SK-N-SH (cell line): ENCODE measurements at regions not wholly inside any gene's neighbourhood (a gene's known extent, or its start where the extent isn't known, plus 50 kb on each side); places are given as distances from the start of the nearest gene placed in this dataset.

ENCODE experiments used
- CTCF ChIA-PET: fragments of 300-600, 350-600 bp; formaldehyde crosslinking; extraction: SDS; loops from one replicate; lab custom pipeline; 2021; lab: Yijun Ruan, JAX
- POLR2A ChIA-PET: fragments of 350-600 bp; sonication (Branson Sonifier 250); formaldehyde crosslinking; extraction: SDS; loops from one replicate; lab custom pipeline; 2020; ENCODE audit warnings: antibody characterized with exemption, inconsistent platforms; lab: Yijun Ruan, JAX
- DNase-seq: peaks from one replicate; pipeline ENCODE4 v3.0.0; 2012
- H2AFZ ChIP-seq: fragments of 200-600 bp; sonication (generic); 2 replicates; pipeline ENCODE4 v1.8.1; 2016; ENCODE audit warnings: antibody characterized with exemption, mild to moderate bottlenecking, low read depth
- H3F3A ChIP-seq: fragments of 200-600 bp; sonication (generic); replicated peaks from 2 replicates; pipeline ENCODE3; 2016; ENCODE audit warnings: antibody characterized with exemption, mild to moderate bottlenecking; ENCODE audit not compliant: insufficient read depth
- H3K27ac ChIP-seq, 2 experiments: fragments of 200-500 bp in 1 of 2; fragments of 200-600 bp in 1 of 2; sonication (Bioruptor generic) in 1 of 2; sonication (generic), shearing (Covaris generic) in 1 of 2; 2 replicates each; pipeline versions ENCODE4 v1.5.1 to v1.6.1; 2014 to 2016; ENCODE audit warnings: low read depth in 2 of 2, inconsistent platforms in 1 of 2, low read length in 1 of 2, mild to moderate bottlenecking in 1 of 2, mixed read lengths in 1 of 2
- H3K27me3 ChIP-seq: fragments of 200-600 bp; sonication (generic), shearing (Covaris generic); 2 replicates; pipeline ENCODE4 v1.6.1; 2016; ENCODE audit warnings: mixed run types; ENCODE audit not compliant: insufficient read depth
- H3K36me3 ChIP-seq, 2 experiments: fragments of 200-500 bp in 1 of 2; fragments of 200-600 bp in 1 of 2; sonication (Bioruptor generic) in 1 of 2; sonication (generic) in 1 of 2; replicated peaks in 1 of 2; 2 replicates each; pipeline versions ENCODE3 to v1.5.1; 2014 to 2016; ENCODE audit warnings: low read length in 1 of 2, mild to moderate bottlenecking in 1 of 2; ENCODE audit not compliant: insufficient read depth in 2 of 2, control insufficient read depth in 1 of 2
- H3K4me1 ChIP-seq, 2 experiments: fragments of 200-500 bp in 1 of 2; fragments of 200-600 bp in 1 of 2; sonication (Bioruptor generic) in 1 of 2; sonication (generic), shearing (Covaris generic) in 1 of 2; 2 replicates each; pipeline versions ENCODE4 v1.5.1 to v1.6.1; 2014 to 2016; ENCODE audit warnings: low read depth in 1 of 2, low read length in 1 of 2, mixed run types in 1 of 2; ENCODE audit not compliant: insufficient read depth in 2 of 2, control insufficient read depth in 1 of 2
- H3K4me2 ChIP-seq: fragments of 200-600 bp; sonication (generic), shearing (Covaris generic); 2 replicates; pipeline ENCODE4 v1.6.1; 2017; ENCODE audit warnings: mixed run types
- H3K4me3 ChIP-seq, 2 experiments: fragments of 200-500 bp in 1 of 2; fragments of 200-600 bp in 1 of 2; sonication (Bioruptor generic) in 1 of 2; sonication (generic), shearing (Covaris generic) in 1 of 2; 2 replicates each; pipeline versions ENCODE4 v1.5.1 to v1.8.1; 2014 to 2016; ENCODE audit warnings: low read depth in 2 of 2, inconsistent platforms in 1 of 2, low read length in 1 of 2, mild to moderate bottlenecking in 1 of 2, mixed read lengths in 1 of 2, moderate library complexity in 1 of 2
- H3K79me2 ChIP-seq: fragments of 200-600 bp; sonication (generic); 2 replicates; pipeline ENCODE4 v1.8.1; 2017; ENCODE audit warnings: mild to moderate bottlenecking; ENCODE audit not compliant: insufficient read depth
- H3K9ac ChIP-seq: fragments of 200-600 bp; sonication (generic); 2 replicates; pipeline ENCODE4 v1.6.1; 2017; ENCODE audit warnings: mixed run types
- H3K9me2 ChIP-seq: fragments of 200-600 bp; sonication (generic); 2 replicates; pipeline ENCODE4 v1.6.1; 2017; ENCODE audit warnings: mixed run types
- H3K9me3 ChIP-seq: fragments of 200-600 bp; sonication (generic); 2 replicates; pipeline ENCODE4 v1.6.1; 2017; ENCODE audit warnings: mixed run types, mild to moderate bottlenecking, moderate library complexity
- H4K20me1 ChIP-seq: fragments of 200-600 bp; sonication (generic); 2 replicates; pipeline ENCODE4 v1.6.1; 2017; ENCODE audit warnings: mild to moderate bottlenecking, mixed run types; ENCODE audit not compliant: insufficient read depth
- CHD2 ChIP-seq: fragments of 150-350 bp; IDR thresholded peaks from 2 replicates; pipeline ENCODE4 v1.6.1; 2018; ENCODE audit warnings: low read length; ENCODE audit not compliant: partially characterized antibody
- JUND ChIP-seq: IDR thresholded peaks from 2 replicates; pipeline ENCODE4 v1.4.0; 2012
- MEF2A ChIP-seq: IDR thresholded peaks from 2 replicates; pipeline ENCODE4 v1.4.0; 2012; ENCODE audit warnings: low read depth, borderline replicate concordance
- MXI1 ChIP-seq: IDR thresholded peaks from 2 replicates; pipeline ENCODE4 v1.6.1; 2012; ENCODE audit warnings: mild to moderate bottlenecking, low read depth, low read length, improper control_type of control experiment
- RAD21 ChIP-seq: IDR thresholded peaks from 2 replicates; pipeline ENCODE4 v1.6.1; 2012; ENCODE audit warnings: mild to moderate bottlenecking, low read length
- SIN3A ChIP-seq: IDR thresholded peaks from 2 replicates; pipeline ENCODE4 v1.6.1; 2012; ENCODE audit warnings: low read depth, mild to moderate bottlenecking, low read length, moderate library complexity, borderline replicate concordance
- TCF12 ChIP-seq: IDR thresholded peaks from 2 replicates; pipeline ENCODE4 v1.4.0; 2012
- WGBS: methylation state at CpG from one replicate; pipeline ENCODE4 v1.1.6; 2017; ENCODE audit warnings: low lambda C conversion rate; 5-methylcytosine and 5-hydroxymethylcytosine counted together
- TF ChIP-seq, protein P1 (sequence below): fragments of 150-350 bp; IDR thresholded peaks from 2 replicates; pipeline ENCODE4 v1.6.1; 2017; ENCODE audit warnings: antibody characterized with exemption, low read length, low read depth, borderline replicate concordance
- TF ChIP-seq, protein P2 (sequence below): fragments of 150-350 bp; IDR thresholded peaks from 2 replicates; pipeline ENCODE4 v1.6.1; 2016; ENCODE audit warnings: mild to moderate bottlenecking, low read depth, low read length
- TF ChIP-seq, protein P3 (sequence below): fragments of 200-600 bp; sonication (generic); IDR thresholded peaks from 2 replicates; pipeline ENCODE4 v1.6.1; 2017; ENCODE audit warnings: antibody characterized with exemption, mild to moderate bottlenecking, moderate library complexity
- TF ChIP-seq, protein P4 (sequence below): IDR thresholded peaks from 2 replicates; pipeline ENCODE4 v1.4.0; 2012; ENCODE audit warnings: low read depth
- TF ChIP-seq, protein P5 (sequence below): IDR thresholded peaks from 2 replicates; pipeline ENCODE4 v1.4.0; 2012; ENCODE audit warnings: low read depth, borderline replicate concordance

DNA sequence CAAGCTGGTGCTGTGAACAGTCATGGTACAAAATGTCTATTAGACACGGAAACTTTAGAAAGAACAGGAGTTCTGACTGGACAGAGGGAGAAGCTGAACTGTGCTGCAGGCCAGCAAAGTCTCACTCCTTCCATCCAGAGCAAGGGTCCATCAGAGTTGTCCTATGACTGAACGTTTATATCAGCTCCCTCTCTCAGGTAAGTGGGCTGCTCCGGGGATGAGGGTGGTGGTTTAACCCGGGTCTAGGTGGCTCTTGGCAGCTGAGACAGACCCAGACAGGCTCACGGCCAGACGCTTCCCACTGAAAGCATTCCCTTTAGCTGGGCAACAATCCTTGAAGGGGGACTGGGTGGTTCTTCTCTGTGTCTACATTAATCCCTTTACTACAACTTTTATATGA lies 385.0 kb upstream of the SMIM31 start:
- Histone ChIP-seq H3K4me2 (no peak overlapping the region), H3K4me1 (no peaks in the 10 kb centered on the region), H3K36me3 (no peaks in the 10 kb centered on the region), H4K20me1 (no peaks in the 10 kb centered on the region), H3K4me3 (no peak overlapping the region)
- TF ChIP-seq, protein P1, sequence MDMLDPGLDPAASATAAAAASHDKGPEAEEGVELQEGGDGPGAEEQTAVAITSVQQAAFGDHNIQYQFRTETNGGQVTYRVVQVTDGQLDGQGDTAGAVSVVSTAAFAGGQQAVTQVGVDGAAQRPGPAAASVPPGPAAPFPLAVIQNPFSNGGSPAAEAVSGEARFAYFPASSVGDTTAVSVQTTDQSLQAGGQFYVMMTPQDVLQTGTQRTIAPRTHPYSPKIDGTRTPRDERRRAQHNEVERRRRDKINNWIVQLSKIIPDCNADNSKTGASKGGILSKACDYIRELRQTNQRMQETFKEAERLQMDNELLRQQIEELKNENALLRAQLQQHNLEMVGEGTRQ, result no peak
- TF ChIP-seq, protein P2, sequence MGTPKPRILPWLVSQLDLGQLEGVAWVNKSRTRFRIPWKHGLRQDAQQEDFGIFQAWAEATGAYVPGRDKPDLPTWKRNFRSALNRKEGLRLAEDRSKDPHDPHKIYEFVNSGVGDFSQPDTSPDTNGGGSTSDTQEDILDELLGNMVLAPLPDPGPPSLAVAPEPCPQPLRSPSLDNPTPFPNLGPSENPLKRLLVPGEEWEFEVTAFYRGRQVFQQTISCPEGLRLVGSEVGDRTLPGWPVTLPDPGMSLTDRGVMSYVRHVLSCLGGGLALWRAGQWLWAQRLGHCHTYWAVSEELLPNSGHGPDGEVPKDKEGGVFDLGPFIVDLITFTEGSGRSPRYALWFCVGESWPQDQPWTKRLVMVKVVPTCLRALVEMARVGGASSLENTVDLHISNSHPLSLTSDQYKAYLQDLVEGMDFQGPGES, result no peak
- TF ChIP-seq RAD21, result no peak
- TF ChIP-seq, protein P3, sequence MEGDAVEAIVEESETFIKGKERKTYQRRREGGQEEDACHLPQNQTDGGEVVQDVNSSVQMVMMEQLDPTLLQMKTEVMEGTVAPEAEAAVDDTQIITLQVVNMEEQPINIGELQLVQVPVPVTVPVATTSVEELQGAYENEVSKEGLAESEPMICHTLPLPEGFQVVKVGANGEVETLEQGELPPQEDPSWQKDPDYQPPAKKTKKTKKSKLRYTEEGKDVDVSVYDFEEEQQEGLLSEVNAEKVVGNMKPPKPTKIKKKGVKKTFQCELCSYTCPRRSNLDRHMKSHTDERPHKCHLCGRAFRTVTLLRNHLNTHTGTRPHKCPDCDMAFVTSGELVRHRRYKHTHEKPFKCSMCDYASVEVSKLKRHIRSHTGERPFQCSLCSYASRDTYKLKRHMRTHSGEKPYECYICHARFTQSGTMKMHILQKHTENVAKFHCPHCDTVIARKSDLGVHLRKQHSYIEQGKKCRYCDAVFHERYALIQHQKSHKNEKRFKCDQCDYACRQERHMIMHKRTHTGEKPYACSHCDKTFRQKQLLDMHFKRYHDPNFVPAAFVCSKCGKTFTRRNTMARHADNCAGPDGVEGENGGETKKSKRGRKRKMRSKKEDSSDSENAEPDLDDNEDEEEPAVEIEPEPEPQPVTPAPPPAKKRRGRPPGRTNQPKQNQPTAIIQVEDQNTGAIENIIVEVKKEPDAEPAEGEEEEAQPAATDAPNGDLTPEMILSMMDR, result no peak
- TF ChIP-seq, all 33 proteins: peak for 0
- Histone ChIP-seq H3K9me2 (no peaks in the 10 kb centered on the region), H2AFZ (no peak overlapping the region), H3K79me2 (no peaks in the 10 kb centered on the region), H3K9ac (no peak overlapping the region), H3K9me3 (no peaks in the 10 kb centered on the region; the same call in 1 of the 2 replicates), H3K27me3 (no peaks in the 10 kb centered on the region), H3K27ac (no peak overlapping the region), H3F3A (no peaks in the 10 kb centered on the region)
- DNase-seq, result no peak
- ChIA-PET CTCF (interaction anchor here (0.8 kb wide), 1 partner anchor 10 kb away, joined by 4 read pairs; no protein-coding TSS in a partner anchor), POLR2A (no interaction called here)
- WGBS, result 0% methylated on average over 5 of the region's 6 CpGs

DNA sequence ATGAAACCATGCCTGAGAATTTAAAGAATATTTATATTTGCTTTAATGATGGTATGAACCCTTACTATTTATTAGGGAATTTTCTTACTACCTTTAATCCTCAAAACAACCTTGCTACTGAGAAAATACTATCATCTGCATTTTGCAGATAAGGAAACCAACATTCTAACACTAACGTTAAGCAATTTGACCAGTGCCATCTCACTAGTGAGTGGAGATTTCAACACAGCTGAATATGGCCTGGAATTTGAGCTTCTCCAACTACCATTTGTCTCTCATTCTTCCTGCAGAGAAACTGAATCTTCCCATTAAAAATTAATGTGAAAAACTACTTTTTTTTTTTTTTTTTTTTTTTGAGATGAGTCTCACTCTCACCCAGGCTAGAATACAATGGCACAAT lies 380.9 kb upstream of the SMIM31 start:
- WGBS, result 15% methylated on average over 1 of the region's 1 CpG

More for the DNA sequence above, 380.9 kb upstream of the SMIM31 start:
- no peaks in the 10 kb centered on the region for H3K79me2 ChIP-seq
- no peak overlapping the region for H3K9ac ChIP-seq
- no peak overlapping the region for H3K27ac ChIP-seq
- DNase-seq, result no peak
- no peaks in the 10 kb centered on the region for H3K4me1 ChIP-seq
- TF ChIP-seq CHD2 (no peak), SIN3A (no peak), MEF2A (no peak), JUND (no peak), MXI1 (no peak), TCF12 (no peak)
- TF ChIP-seq, protein P1, result no peak
- TF ChIP-seq, protein P3, result no peak
- TF ChIP-seq, protein P4, sequence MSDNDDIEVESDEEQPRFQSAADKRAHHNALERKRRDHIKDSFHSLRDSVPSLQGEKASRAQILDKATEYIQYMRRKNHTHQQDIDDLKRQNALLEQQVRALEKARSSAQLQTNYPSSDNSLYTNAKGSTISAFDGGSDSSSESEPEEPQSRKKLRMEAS, result no peak
- TF ChIP-seq, protein P5, sequence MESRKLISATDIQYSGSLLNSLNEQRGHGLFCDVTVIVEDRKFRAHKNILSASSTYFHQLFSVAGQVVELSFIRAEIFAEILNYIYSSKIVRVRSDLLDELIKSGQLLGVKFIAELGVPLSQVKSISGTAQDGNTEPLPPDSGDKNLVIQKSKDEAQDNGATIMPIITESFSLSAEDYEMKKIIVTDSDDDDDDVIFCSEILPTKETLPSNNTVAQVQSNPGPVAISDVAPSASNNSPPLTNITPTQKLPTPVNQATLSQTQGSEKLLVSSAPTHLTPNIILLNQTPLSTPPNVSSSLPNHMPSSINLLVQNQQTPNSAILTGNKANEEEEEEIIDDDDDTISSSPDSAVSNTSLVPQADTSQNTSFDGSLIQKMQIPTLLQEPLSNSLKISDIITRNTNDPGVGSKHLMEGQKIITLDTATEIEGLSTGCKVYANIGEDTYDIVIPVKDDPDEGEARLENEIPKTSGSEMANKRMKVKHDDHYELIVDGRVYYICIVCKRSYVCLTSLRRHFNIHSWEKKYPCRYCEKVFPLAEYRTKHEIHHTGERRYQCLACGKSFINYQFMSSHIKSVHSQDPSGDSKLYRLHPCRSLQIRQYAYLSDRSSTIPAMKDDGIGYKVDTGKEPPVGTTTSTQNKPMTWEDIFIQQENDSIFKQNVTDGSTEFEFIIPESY, result no peak
- no peaks in the 10 kb centered on the region for H3F3A ChIP-seq
- H3K4me3 ChIP-seq, result no peak overlapping the region
- no peaks in the 10 kb centered on the region for H3K36me3 ChIP-seq
- H2AFZ ChIP-seq, result no peak overlapping the region
- no peaks in the 10 kb centered on the region for H3K27me3 ChIP-seq
- H3K9me2 ChIP-seq, result no peaks in the 10 kb centered on the region
- no peak overlapping the region for H3K4me2 ChIP-seq
- H3K9me3 ChIP-seq, result no peaks in the 10 kb centered on the region; the same call in 1 of the 2 replicates
- ChIA-PET POLR2A (no interaction called here), CTCF (no interaction called here)
- H4K20me1 ChIP-seq, result no peaks in the 10 kb centered on the region
